Fibroblast of pulmonary artery (primary cell): ENCODE measurements at regions not wholly inside any gene's neighbourhood (a gene's known extent, or its start where the extent isn't known, plus 50 kb on each side); places are given as distances from the start of the nearest gene placed in this dataset.

Experiments used
- DNase-seq: peaks from one replicate; pipeline ENCODE4 v3.0.0-alpha.2; 2010; ENCODE audit warnings: low read depth
- H3K4me3 ChIP-seq: replicated peaks from 2 replicates; pipeline ENCODE4 v1.5.1; 2011; ENCODE audit warnings: low read depth, mild to moderate bottlenecking, control low read depth, low read length, moderate library complexity
- CTCF ChIP-seq: IDR thresholded peaks from 2 replicates; pipeline ENCODE4 v1.5.1; 2011; ENCODE audit warnings: mild to moderate bottlenecking, control low read depth, low read length, inconsistent platforms; ENCODE audit errors: missing control alignments

- TF ChIP-seq CTCF, result no peak
- DNase-seq, result no peak
- H3K4me3 ChIP-seq, result no peak overlapping the region
Measured at GRCh38 chr13:79229761-79230160, 176.3 kb downstream of the RBM26 start.

DNA sequence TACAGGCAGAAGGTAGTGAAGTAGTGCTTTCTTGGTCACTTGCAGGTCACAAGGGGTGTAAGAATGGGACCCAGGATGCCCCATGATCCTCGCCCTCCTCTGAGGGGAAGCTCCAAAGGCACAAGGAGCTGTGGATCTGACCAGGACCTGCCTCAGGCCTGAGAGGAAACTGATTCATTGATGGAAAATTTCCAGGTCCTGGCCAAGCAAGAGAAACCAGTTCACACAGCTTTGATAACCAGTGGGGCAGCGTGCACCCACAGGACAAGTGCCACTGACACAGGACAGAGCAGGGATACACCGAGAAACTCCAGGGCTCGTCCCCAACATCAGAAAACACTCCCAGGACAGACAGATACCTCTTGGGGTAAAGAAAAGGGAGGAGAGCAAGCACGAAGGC, 177.1 kb downstream of the RBM26 start:
- no peak overlapping the region for H3K4me3 ChIP-seq
- no peak for TF ChIP-seq CTCF
- DNase-seq, result no peak

DNA sequence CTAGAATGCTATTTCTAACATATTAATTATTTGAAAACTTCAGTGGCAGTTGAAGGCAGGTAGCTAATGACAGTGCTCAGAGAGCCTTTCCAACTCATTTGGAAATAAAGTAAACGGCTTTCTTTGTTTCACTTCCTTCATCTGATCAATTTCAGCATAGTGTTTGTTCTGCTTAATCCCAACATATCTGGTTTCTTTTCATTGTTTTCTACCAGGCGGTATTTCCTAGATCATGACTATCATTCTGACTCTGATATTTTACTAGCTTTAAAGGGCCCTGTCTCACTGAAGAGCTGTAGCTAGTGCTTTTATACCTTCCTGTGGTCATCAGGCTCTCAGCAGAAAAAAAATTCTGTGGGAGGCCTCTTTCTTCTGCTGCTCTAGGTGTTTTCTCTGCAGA, 178.6 kb downstream of the RBM26 start:
- DNase-seq, result no peak
- no peak overlapping the region for H3K4me3 ChIP-seq

DNA sequence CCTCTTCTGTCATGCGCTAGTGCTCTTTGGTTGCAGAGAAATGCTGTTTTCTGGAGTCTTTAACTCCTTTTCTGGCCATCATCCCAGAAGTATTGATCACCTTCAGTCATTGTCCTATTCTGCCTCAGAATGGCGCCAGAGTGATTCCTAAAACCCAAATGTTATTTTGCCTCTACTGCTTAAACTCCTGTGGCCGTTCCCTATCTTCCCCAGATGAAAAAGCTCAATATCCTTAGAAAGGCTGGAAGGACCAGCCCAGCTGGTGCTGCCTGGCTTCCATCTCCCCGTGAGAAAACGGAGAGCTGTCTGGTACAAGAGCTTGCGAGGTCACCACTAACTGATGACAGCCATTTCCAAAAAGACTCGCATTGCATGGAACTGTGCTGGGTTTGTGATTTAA, 179.1 kb downstream of the RBM26 start:
- no peak for TF ChIP-seq CTCF
- no peak for DNase-seq
- no peak overlapping the region for H3K4me3 ChIP-seq

More for the DNA sequence above, 178.6 kb downstream of the RBM26 start:
- no peak for TF ChIP-seq CTCF

GRCh38 chr13:79226250-79226649, 179.8 kb downstream of the RBM26 start:
- DNase-seq, result no peak
- no peak for TF ChIP-seq CTCF
- no peak overlapping the region for H3K4me3 ChIP-seq

DNA sequence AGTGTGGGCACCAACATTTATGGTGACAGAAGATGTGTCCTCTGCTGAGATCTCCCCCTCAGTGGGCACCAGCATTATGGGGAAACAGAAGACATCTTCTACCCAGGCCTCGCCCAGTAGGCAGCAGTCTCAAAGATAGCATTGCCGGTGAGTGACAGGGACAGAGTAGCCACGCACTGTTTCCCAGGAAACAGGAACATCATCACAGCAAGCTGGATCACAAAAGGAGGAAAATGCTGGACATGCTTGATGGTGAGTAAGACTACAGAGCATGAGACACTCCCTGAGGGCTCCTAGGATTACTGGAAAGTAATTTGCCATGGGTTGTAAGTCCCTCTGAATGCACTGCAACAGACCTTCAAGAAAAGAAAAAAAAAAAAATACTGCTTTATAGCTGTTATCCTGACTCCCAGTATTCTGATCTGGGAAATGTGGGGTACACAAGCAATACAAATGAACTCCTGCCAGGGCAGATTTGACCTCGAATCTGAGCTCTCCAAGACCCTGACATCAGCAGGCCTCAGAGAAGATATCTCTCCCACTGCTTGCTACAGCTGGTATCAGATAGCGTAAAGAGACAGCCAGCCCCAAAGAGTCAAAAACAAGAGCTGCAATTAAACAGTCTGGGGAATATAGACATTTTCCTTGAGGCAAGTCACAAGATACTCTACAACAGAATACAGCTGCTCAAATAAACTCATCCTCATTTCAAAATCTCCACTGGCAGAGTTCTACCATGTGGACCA, 180.4 kb downstream of the RBM26 start:
- no peak for TF ChIP-seq CTCF
- H3K4me3 ChIP-seq, result no peak overlapping the region

More for the DNA sequence above, 180.4 kb downstream of the RBM26 start:
- DNase-seq, result peak; percentile 1
